ENCODE measurements at regions not wholly inside any gene's neighbourhood (a gene's known extent, or its start where the extent isn't known, plus 50 kb on each side); places are given as distances from the start of the nearest gene placed in this dataset.

DNA sequence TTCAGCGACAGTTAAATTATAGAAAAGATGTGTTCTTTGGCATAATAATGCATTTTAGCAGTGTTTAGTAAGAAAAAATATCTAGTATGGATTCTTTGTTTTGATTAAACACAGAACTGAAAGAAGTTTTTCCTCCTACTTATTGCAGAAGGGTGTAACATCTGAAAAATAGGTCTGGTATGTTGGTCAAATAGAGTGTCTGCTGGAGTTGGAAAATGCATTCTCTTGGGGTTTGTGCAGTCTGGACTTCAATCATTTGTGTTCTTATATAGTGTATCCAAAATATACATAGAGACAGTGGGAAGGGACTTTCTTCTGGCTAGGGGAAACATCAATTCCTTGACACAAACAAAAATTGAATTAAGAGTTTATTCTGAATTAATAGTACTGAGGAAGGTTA is 132.4 kb upstream of the MAN1A1 start:
- TF ChIP-seq, protein P1, sequence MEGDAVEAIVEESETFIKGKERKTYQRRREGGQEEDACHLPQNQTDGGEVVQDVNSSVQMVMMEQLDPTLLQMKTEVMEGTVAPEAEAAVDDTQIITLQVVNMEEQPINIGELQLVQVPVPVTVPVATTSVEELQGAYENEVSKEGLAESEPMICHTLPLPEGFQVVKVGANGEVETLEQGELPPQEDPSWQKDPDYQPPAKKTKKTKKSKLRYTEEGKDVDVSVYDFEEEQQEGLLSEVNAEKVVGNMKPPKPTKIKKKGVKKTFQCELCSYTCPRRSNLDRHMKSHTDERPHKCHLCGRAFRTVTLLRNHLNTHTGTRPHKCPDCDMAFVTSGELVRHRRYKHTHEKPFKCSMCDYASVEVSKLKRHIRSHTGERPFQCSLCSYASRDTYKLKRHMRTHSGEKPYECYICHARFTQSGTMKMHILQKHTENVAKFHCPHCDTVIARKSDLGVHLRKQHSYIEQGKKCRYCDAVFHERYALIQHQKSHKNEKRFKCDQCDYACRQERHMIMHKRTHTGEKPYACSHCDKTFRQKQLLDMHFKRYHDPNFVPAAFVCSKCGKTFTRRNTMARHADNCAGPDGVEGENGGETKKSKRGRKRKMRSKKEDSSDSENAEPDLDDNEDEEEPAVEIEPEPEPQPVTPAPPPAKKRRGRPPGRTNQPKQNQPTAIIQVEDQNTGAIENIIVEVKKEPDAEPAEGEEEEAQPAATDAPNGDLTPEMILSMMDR (conservative IDR thresholded peaks at IDR 0.05; ENCODE audit: low read length): no peak
- no peak for TF ChIP-seq EZH2phosphoT487 (IDR thresholded peaks at IDR 0.05; ENCODE audit: borderline replicate concordance, low read depth, low read length)
